Tibial nerve (tissue), 4 donors: ENCODE measurements at regions not wholly inside any gene's neighbourhood (a gene's known extent, or its start where the extent isn't known, plus 50 kb on each side); places are given as distances from the start of the nearest gene placed in this dataset.

Source experiments
- EP300 ChIP-seq, 2 donors: sonication (generic); formaldehyde crosslinking; IDR thresholded peaks; one replicate each; pipeline ENCODE4 v1.6.1; 2017; ENCODE audit warnings: antibody characterized with exemption in 2 of 2, mild to moderate bottlenecking in 1 of 2
- TF ChIP-seq, protein P1 (sequence below), 5 experiments: fragments of 200-600 bp in 3 of 5; fragments of 450-650 bp in 2 of 5; sonication (generic) in 3 of 5; IDR thresholded peaks; one replicate each; pipeline ENCODE4 v1.5.1; 2016 to 2019; ENCODE audit warnings: antibody characterized with exemption in 5 of 5, mild to moderate bottlenecking in 3 of 5, moderate library complexity in 2 of 5

DNA sequence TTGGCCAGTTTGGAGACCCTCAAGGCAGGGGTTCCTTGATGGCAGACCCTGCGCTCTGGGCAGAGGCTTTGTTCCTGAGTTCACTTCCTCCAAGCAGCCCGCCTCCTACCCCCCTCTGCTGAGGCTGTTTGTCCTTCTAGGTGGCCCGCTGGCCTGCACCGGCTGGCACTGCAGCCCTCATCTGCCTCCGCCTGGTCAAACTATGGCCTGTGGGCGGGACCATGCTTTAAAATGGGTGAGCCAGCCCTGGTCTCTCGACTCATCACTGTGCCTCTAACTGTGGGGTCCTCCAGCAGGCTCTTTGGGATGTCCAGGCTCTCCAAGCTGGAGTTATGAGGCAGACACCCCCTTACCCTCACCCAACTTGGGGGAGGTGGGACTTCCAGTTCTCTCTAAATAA is 78.9 kb upstream of the SLC22A11 start:
- TF ChIP-seq, protein P1, sequence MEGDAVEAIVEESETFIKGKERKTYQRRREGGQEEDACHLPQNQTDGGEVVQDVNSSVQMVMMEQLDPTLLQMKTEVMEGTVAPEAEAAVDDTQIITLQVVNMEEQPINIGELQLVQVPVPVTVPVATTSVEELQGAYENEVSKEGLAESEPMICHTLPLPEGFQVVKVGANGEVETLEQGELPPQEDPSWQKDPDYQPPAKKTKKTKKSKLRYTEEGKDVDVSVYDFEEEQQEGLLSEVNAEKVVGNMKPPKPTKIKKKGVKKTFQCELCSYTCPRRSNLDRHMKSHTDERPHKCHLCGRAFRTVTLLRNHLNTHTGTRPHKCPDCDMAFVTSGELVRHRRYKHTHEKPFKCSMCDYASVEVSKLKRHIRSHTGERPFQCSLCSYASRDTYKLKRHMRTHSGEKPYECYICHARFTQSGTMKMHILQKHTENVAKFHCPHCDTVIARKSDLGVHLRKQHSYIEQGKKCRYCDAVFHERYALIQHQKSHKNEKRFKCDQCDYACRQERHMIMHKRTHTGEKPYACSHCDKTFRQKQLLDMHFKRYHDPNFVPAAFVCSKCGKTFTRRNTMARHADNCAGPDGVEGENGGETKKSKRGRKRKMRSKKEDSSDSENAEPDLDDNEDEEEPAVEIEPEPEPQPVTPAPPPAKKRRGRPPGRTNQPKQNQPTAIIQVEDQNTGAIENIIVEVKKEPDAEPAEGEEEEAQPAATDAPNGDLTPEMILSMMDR (IDR thresholded peaks at IDR 0.05): no peak
- no peak for TF ChIP-seq EP300 (IDR thresholded peaks at IDR 0.05)
